GM23338 (cell line): ENCODE measurements at regions not wholly inside any gene's neighbourhood (a gene's known extent, or its start where the extent isn't known, plus 50 kb on each side); places are given as distances from the start of the nearest gene placed in this dataset.

Experiments used
- ATAC-seq: fragments of 200-7000 bp; cut with Tn5 transposase; 3 replicates; pipeline ENCODE4 v1.9.1; 2020
- DNase-seq: peaks from one replicate; pipeline ENCODE4 v3.0.0-alpha.2; 2015; ENCODE audit warnings: low spot score
- H2AFZ ChIP-seq: fragments of 200-600 bp; sonication (generic); 2 replicates; pipeline ENCODE4 v1.8.0; 2016; ENCODE audit warnings: antibody characterized with exemption, mild to moderate bottlenecking, moderate library complexity
- H3F3A ChIP-seq: fragments of 200-600 bp; sonication (generic); replicated peaks from 2 replicates; pipeline ENCODE4 v1.8.0; 2017; ENCODE audit warnings: antibody characterized with exemption, mixed run types, low read depth
- H3K27ac ChIP-seq: fragments of 200-600 bp; sonication (generic); 2 replicates; pipeline ENCODE4 v1.6.1; 2016; ENCODE audit warnings: low read depth
- H3K27me3 ChIP-seq: fragments of 200-600 bp; sonication (generic); 2 replicates; pipeline ENCODE4 v1.8.0; 2016; ENCODE audit warnings: mild to moderate bottlenecking, mixed run types, moderate library complexity; ENCODE audit not compliant: insufficient read depth
- H3K36me3 ChIP-seq: fragments of 200-600 bp; sonication (generic); 2 replicates; pipeline ENCODE4 v1.8.0; 2016; ENCODE audit warnings: mild to moderate bottlenecking; ENCODE audit not compliant: insufficient read depth
- H3K4me1 ChIP-seq: fragments of 200-600 bp; sonication (generic); 2 replicates; pipeline ENCODE4 v1.8.0; 2016; ENCODE audit warnings: mild to moderate bottlenecking, moderate library complexity; ENCODE audit not compliant: insufficient read depth
- H3K4me2 ChIP-seq: fragments of 200-600 bp; sonication (generic); 2 replicates; pipeline ENCODE4 v1.7.1; 2017; ENCODE audit warnings: mixed run types
- H3K4me3 ChIP-seq: fragments of 200-600 bp; sonication (generic); 2 replicates; pipeline ENCODE4 v1.6.1; 2016; ENCODE audit warnings: mixed run types
- H3K79me2 ChIP-seq: fragments of 200-600 bp; sonication (generic); replicated peaks from 2 replicates; pipeline ENCODE4 v1.8.0; 2017; ENCODE audit warnings: mild to moderate bottlenecking; ENCODE audit not compliant: insufficient read depth
- H3K9me2 ChIP-seq: fragments of 200-600 bp; sonication (generic); 2 replicates; pipeline ENCODE4 v1.8.0; 2017; ENCODE audit not compliant: insufficient read depth
- H4K20me1 ChIP-seq: fragments of 200-600 bp; sonication (generic); replicated peaks from 2 replicates; pipeline ENCODE4 v1.8.0; 2017; ENCODE audit warnings: mild to moderate bottlenecking; ENCODE audit not compliant: insufficient read depth
- H3K27ac Mint-ChIP-seq: 2 replicates; pipeline ENCODE4 v1.8.0; 2020; ENCODE audit warnings: inconsistent platforms, mild to moderate bottlenecking, moderate library complexity, mixed read lengths
- H3K27me3 Mint-ChIP-seq: 3 replicates; pipeline ENCODE4 v1.8.0; 2022; ENCODE audit warnings: low read depth, mild to moderate bottlenecking, moderate library complexity, mixed read lengths, inconsistent platforms; ENCODE audit not compliant: insufficient read depth, poor library complexity
- H3K36me3 Mint-ChIP-seq: 3 replicates; pipeline ENCODE4 v1.8.0; 2021; ENCODE audit warnings: low read depth, mild to moderate bottlenecking, inconsistent platforms, moderate library complexity, mixed read lengths
- H3K4me1 Mint-ChIP-seq: 3 replicates; pipeline ENCODE4 v1.8.0; 2020; ENCODE audit warnings: mild to moderate bottlenecking, inconsistent platforms, mixed read lengths
- H3K4me3 Mint-ChIP-seq: 3 replicates; pipeline ENCODE4 v1.8.0; 2021; ENCODE audit warnings: moderate library complexity, mild to moderate bottlenecking, inconsistent platforms, mixed read lengths
- H3K9me3 Mint-ChIP-seq: 3 replicates; pipeline ENCODE4 v1.8.0; 2020; ENCODE audit warnings: moderate library complexity, mild to moderate bottlenecking, inconsistent platforms, mixed read lengths
- CREB1 ChIP-seq: fragments of 250-450 bp; sonication (Bioruptor Pico); IDR thresholded peaks from 2 replicates; pipeline ENCODE4 v1.5.0; 2020; ENCODE audit warnings: low read depth, mild to moderate bottlenecking, moderate library complexity
- EZH2 ChIP-seq: fragments of 200-600 bp; sonication (generic); IDR thresholded peaks from one replicate; pipeline ENCODE4 v1.8.0; 2017; ENCODE audit warnings: antibody characterized with exemption, mild to moderate bottlenecking, low read depth; ENCODE audit not compliant: unreplicated experiment
- EZH2phosphoT487 ChIP-seq: fragments of 200-600 bp; sonication (generic); IDR thresholded peaks from one replicate; pipeline ENCODE4 v1.8.1; 2018; ENCODE audit warnings: antibody characterized with exemption; ENCODE audit not compliant: unreplicated experiment
- JUNB ChIP-seq: IDR thresholded peaks from one replicate; pipeline ENCODE4 v1.6.1; 2016; ENCODE audit warnings: antibody characterized with exemption; ENCODE audit not compliant: unreplicated experiment
- NANOG ChIP-seq: IDR thresholded peaks from 2 replicates; pipeline ENCODE4 v1.6.1; 2016; ENCODE audit warnings: antibody characterized with exemption, borderline replicate concordance
- POLR2AphosphoS5 ChIP-seq: IDR thresholded peaks from 2 replicates; pipeline ENCODE4 v1.6.1; 2016; ENCODE audit warnings: antibody characterized with exemption, low read depth
- REST ChIP-seq: IDR thresholded peaks from one replicate; pipeline ENCODE4 v1.6.1; 2018; ENCODE audit warnings: antibody characterized with exemption; ENCODE audit not compliant: unreplicated experiment
- ZNF114 ChIP-seq: fragments of 250-450 bp; sonication (Bioruptor Pico); IDR thresholded peaks from 2 replicates; pipeline ENCODE4 v1.5.0; 2020; ENCODE audit warnings: mild to moderate bottlenecking, moderate library complexity
- ZNF331 ChIP-seq: fragments of 250-450 bp; sonication (Bioruptor Pico); IDR thresholded peaks from 2 replicates; pipeline ENCODE4 v1.5.0; 2020; ENCODE audit warnings: low read depth, mild to moderate bottlenecking, moderate library complexity
- ZNF462 ChIP-seq: fragments of 250-450 bp; sonication (Bioruptor Pico); IDR thresholded peaks from 2 replicates; pipeline ENCODE4 v1.5.0; 2020; ENCODE audit warnings: mild to moderate bottlenecking, moderate library complexity
- TF ChIP-seq, protein P1 (sequence below): IDR thresholded peaks from 2 replicates; pipeline ENCODE4 v1.6.1; 2016; ENCODE audit warnings: antibody characterized with exemption

DNA sequence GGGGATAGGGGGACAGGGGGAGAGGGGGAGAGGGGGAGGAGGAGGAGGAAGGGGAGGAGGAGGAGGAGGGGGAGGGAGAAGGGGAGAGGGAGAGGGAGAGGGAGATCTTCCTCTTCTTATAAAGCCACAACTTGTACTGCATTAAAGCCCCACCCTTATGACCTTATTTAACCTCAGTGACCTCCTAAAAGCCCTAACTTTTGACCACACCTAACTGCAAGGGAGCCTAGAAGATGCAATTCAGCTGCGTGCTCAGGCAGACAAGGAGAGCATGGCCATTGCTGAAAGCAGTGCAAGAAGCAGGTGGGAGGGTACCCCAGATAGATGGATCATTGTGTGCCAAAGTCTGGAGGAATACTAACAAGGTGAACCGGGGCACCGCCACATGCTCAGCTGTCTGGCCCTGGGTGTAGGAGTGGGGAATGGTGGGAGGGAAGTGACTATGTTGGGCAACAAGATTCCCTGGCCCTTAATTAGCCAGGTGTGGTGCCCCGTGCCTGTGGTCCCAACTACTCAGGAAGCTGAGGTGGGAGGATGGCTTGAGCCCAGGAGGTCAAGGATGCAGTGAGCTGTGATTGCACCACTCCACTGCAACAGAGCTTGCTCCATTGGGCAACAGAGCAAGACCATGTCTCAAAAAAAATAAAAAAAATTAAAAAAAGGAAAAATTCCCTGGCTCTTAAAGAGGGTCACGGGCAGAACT lies 125.4 kb upstream of the BOD1 start:
- ATAC-seq = no peak
- no peak overlapping the region for H3K27ac Mint-ChIP-seq

GRCh38 chr5:173742432-173742816 lies 126.0 kb upstream of the BOD1 start:
- no peak overlapping the region for H3K27ac Mint-ChIP-seq
- no peak overlapping the region for H3K4me3 ChIP-seq
- TF ChIP-seq ZNF114 (CRISPR knock-in tag) (no peak), EZH2phosphoT487 (no peak), REST (no peak), CREB1 (no peak), JUNB (no peak), ZNF331 (CRISPR knock-in tag) (no peak), NANOG (no peak), POLR2AphosphoS5 (no peak), ZNF462 (no peak)

More for the DNA sequence above, 125.4 kb upstream of the BOD1 start:
- no peaks in the 10 kb centered on the region for H3K9me2 ChIP-seq
- H3K4me3 Mint-ChIP-seq = no peak overlapping the region
- no peak for DNase-seq
- peaks cover 29% of the 10 kb centered on the region for H3K4me1 Mint-ChIP-seq
- no peaks in the 10 kb centered on the region for H3F3A ChIP-seq
- H3K27ac ChIP-seq = no peak overlapping the region
- TF ChIP-seq EZH2 (no peak), NANOG (no peak)
- TF ChIP-seq, protein P1, sequence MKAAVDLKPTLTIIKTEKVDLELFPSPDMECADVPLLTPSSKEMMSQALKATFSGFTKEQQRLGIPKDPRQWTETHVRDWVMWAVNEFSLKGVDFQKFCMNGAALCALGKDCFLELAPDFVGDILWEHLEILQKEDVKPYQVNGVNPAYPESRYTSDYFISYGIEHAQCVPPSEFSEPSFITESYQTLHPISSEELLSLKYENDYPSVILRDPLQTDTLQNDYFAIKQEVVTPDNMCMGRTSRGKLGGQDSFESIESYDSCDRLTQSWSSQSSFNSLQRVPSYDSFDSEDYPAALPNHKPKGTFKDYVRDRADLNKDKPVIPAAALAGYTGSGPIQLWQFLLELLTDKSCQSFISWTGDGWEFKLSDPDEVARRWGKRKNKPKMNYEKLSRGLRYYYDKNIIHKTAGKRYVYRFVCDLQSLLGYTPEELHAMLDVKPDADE = no peak
- no peaks in the 10 kb centered on the region for H4K20me1 ChIP-seq
- peaks cover 30% of the 10 kb centered on the region for H3K4me1 ChIP-seq
- peaks cover 4% of the 10 kb centered on the region for H3K27me3 Mint-ChIP-seq
- no peak overlapping the region for H3K4me2 ChIP-seq
- no peaks in the 10 kb centered on the region; the same call in 1 of the 3 replicates for H3K9me3 Mint-ChIP-seq
- no peak overlapping the region for H2AFZ ChIP-seq
- no peak overlapping the region for H3K4me3 ChIP-seq
- H3K79me2 ChIP-seq = peaks cover 9% of the 10 kb centered on the region; the same call in 1 of the 2 replicates
- no peaks in the 10 kb centered on the region for H3K36me3 ChIP-seq
- H3K36me3 Mint-ChIP-seq = peaks cover 7% of the 10 kb centered on the region; the same call in 2 of the 3 replicates
- no peaks in the 10 kb centered on the region for H3K27me3 ChIP-seq

More at GRCh38 chr5:173742432-173742816, 126.0 kb upstream of the BOD1 start:
- Histone ChIP-seq H3K4me2 (no peak overlapping the region), H2AFZ (no peak overlapping the region), H3K4me1 (peaks cover 30% of the 10 kb centered on the region), H3K36me3 (no peaks in the 10 kb centered on the region), H4K20me1 (no peaks in the 10 kb centered on the region), H3K27ac (no peak overlapping the region), H3K27me3 (no peaks in the 10 kb centered on the region), H3K9me2 (no peaks in the 10 kb centered on the region), H3K79me2 (peaks cover 9% of the 10 kb centered on the region; the same call in 1 of the 2 replicates), H3F3A (no peaks in the 10 kb centered on the region)
- DNase-seq (no peak), ATAC-seq (no peak)
- Mint-ChIP-seq H3K36me3 (peaks cover 7% of the 10 kb centered on the region; the same call in 2 of the 3 replicates), H3K27me3 (peaks cover 4% of the 10 kb centered on the region), H3K4me1 (peaks cover 30% of the 10 kb centered on the region), H3K4me3 (no peak overlapping the region), H3K9me3 (no peaks in the 10 kb centered on the region; the same call in 1 of the 3 replicates)
